C4-2B (cell line): ENCODE measurements at regions not wholly inside any gene's neighbourhood (a gene's known extent, or its start where the extent isn't known, plus 50 kb on each side); places are given as distances from the start of the nearest gene placed in this dataset.

Experiments
- CTCF ChIP-seq: fragments of 450-650 bp; conservative IDR thresholded peaks from 2 replicates; pipeline ENCODE4 v1.5.1; 2017; ENCODE audit warnings: mild to moderate bottlenecking
- ZFX ChIP-seq: fragments of 450-650 bp; IDR thresholded peaks from 2 replicates; pipeline ENCODE4 v1.6.1; 2017

GRCh38 chr18:38186491-38186890 lies 620.9 kb upstream of the CELF4 start:
- no peak for TF ChIP-seq CTCF
- no peak for TF ChIP-seq ZFX
